IPS DF 19.7 (cell line): ENCODE measurements at regions not wholly inside any gene's neighbourhood (a gene's known extent, or its start where the extent isn't known, plus 50 kb on each side); places are given as distances from the start of the nearest gene placed in this dataset.
"Not testable (repeated sequence)": the region's sequence is repeated elsewhere in the genome, so short reads cannot be mapped to it uniquely, and the experiment has no call there.

Source experiments
- DNase-seq: peaks from one replicate; pipeline ENCODE4 v3.0.0-alpha.2; 2013; ENCODE audit warnings: low read depth, low spot score

DNA sequence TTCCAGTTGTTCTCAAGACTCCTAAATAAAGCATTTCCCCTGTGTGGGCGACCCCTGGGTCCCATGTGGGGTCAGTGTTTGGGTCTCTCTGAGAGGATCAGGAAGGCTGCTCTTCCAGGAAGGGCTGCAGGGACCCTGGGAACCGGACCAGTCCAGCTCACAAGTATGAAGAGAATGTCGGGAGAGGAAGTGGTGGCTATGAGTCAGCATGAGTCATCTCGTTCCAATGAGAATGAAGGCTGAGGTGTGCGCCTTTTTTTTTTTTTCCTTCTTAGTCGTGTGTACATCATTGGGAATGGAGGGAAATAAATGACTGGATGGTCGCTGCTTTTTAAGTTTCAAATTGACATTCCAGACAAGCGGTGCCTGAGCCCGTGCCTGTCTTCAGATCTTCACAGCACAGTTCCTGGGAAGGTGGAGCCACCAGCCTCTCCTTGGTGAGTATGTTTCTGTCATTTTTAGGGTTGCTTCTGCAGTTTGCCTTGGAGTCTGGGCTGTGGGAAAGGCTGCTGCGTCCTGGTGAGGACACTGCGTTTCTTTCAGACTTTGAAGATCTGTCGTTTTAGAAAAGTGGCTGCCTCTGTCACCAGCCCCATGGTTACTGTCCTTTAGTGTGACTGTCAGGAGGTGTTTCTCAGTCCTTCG lies 292.6 kb upstream of the PLGLB2 start:
- DNase-seq = not testable (repeated sequence)

DNA sequence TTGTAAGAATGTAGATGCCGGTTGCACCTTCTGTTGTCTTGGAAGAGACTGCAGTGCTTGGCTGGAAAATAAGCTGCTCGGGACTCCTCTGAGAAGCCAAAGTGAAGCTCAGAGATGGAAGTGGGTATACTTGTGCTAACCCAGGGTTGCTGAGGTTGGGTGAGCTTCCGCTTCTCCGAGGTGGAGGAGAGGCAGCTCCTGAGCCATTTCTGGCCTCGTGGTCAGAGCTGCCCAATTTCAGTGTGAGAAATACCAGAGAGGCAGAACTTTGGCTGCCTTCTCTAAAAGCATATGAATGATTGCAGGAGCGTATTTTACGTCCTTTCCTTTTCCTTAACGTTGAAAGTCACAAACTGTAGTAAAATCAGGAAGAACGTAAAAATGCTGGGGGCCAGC lies 292.0 kb upstream of the PLGLB2 start:
- DNase-seq = not testable (repeated sequence)

DNA sequence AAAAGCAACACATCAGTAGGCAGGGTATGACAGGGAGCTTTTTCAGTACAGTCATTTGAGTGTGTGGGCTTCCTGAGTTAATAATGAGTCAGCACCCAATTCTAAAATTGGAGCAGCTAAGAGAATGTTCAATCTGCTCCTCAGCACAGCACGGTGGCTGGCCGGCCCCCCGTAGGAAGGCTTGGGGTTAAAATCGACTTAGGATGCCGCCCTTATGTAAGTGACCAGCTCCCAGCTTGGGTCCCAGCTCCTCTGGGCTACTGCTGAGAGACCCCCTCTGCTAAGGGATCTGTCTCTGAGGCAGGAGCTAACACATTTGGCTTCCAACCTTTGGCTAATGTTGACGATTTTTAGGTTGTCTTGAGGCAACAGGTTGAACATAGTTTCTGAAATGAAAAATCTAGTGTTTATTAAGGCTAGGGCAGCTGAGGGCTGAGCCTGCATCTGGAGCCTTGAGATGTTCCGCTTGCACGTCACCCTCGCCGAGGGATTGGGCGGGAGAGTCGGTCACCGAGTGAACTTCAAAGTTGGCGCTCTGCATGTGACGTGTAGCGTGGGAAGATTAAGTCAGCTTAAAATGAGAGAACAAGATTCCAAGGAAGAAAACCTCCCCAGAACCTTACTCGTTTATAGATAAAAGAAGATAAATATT lies 291.3 kb upstream of the PLGLB2 start:
- DNase-seq = not testable (repeated sequence)

DNA sequence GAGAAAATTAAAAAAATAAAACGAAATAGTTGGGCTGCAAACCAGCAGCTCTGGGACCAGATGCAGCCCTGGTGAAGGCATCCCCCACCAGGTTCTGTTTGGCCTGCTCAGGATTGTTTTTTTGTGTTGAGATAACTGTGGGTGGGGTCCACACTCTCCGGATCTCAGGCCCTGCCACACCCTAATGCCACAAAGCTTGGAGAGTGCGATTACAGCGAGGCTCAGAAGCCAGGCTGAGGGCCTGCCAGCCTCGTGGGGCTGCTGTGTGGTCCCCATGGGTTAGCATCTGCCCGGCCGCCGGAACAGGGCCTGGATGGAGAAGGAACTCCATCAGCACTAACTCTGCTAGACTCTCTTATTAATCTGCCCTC lies 290.8 kb upstream of the PLGLB2 start:
- DNase-seq = not testable (repeated sequence)

DNA sequence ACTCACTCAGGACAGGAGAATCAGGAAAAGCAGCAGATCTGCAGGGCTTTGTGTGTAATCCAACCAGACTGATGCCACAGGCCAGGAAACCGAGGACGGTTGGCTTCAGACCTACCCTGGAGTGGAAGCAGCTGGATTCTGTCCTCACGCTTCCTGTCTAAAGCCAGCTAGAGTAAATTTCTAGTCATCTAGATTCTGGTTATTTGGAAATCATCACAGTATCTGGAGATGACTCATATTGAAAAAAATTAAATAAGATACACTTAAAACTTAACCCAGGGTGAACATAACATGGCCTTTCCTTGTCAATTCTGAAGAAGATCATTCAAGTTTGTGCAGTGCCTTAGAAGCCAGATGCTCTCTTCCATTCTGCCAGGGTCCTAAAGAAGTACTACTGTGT lies 288.9 kb upstream of the PLGLB2 start:
- not testable (repeated sequence) for DNase-seq

DNA sequence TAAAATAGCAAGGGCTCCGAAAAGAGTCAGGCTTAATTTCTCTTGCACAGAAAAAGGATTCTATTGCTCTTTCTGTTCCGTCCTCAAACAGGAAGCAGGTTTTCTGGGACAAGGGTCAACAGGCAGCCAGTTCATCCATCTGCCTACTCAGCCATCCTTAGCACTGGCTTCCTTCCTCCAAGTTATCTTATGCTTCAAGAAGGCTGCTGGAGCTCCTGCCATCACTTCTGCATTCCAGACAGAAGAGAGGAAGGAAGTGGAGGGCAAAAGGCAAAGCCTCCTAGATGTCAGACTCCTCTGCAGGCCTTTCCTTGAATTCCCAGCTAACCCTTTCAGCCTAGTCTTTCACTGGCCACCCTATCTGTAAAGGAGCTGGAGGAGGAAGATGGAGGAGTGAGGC lies 287.8 kb upstream of the PLGLB2 start:
- DNase-seq = not testable (repeated sequence)

DNA sequence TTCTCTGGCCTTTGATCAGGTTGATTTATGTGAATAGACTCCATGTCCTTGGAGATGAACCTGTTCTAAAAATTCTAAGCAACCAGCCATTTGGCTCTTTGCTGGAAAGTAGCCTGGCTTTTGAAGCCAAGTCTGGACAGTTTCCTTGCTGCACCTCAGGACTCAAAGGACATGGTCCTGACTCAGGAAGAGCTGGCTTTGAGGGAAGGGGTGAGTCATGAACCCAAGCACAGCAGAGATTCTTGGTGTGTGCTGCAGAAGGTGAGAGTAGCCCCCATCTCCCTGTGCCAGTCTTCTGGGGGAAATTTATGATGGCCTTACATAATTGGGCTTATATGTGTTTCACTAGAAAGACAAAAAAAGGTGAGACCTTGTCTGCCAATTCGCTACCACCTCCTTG lies 287.2 kb upstream of the PLGLB2 start:
- DNase-seq = not testable (repeated sequence)

DNA sequence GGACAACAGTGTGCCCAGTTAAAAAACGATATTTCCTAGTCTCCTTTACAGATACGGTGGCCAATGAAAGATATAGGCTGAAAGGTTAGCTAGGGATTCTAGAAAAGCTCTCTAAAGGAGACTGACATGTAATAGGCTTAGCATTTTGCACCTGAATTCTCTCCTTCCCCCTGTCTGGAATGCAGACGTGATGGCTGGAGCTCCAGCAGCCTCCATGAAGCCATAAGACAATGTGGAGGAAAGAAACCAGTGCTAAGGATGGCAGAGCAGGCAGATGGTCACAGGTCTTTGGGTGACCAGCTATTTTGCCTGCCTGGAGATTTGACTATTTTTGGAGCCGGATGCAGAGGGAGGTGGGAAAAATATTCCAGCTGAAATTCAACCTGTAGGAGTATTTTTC lies 286.2 kb upstream of the PLGLB2 start:
- not testable (repeated sequence) for DNase-seq

DNA sequence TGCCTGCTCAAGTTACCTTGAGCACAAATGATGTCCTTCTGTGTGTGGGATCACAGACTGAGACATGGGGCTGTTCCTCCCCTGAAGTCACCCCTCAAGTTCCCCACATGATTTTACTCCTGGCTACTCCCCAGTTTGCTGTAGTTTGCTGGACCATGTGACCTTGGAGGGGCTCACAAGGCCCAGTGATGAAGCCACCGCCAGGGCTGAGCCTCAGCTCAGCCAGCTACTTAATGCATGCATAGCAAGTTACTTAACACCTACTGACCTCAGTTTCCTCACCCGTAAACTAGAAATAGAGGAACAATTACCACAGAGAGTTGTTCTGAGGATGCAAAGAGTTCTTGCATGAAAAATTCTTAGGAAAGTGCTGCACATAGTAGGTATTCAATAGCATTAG lies 283.7 kb upstream of the PLGLB2 start:
- not testable (repeated sequence) for DNase-seq

DNA sequence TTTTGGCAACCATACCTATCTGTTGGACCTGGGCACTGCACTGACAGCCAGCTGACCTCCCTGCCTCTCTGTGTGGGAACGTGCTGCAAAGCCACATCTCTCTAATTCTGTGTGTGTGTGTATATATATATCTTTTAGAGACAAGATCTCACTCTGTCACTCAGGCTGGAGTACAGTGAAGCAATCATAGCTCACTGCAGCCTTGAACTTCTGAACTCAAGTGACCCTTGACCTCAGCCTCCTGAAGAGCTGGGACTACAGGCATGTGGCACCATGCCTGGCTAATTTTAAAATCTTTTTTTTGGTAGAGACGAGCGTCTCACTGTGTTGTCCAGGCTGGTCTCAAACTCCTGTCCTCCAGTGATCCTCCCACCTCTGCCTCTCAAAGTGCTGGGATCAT lies 282.2 kb upstream of the PLGLB2 start:
- not testable (repeated sequence) for DNase-seq

DNA sequence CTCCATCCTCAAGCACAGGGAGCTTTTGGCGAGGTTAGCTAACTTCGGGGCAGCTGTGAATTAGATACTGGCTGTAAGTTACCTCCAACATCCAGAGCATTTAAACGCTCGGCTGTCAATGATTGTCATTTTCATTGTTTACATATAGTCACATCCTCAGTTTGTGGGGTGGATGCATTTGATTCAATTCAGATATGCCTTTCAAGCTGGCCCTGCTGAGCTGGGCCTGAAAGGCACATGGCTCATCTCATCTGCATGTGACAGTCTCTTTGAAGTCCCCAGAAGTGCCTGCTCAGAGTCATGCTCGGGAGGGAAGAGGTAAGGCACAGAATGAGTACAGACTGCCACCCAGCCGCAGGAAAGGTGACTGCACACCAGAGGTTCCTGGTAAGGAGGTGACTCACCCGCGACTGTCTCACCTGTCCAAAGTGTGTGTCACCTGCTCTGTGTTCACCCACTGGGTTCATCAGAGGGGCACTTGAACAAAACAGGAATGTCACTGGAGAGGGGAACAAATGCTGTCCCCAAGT lies 281.2 kb upstream of the PLGLB2 start:
- DNase-seq = not testable (repeated sequence)

DNA sequence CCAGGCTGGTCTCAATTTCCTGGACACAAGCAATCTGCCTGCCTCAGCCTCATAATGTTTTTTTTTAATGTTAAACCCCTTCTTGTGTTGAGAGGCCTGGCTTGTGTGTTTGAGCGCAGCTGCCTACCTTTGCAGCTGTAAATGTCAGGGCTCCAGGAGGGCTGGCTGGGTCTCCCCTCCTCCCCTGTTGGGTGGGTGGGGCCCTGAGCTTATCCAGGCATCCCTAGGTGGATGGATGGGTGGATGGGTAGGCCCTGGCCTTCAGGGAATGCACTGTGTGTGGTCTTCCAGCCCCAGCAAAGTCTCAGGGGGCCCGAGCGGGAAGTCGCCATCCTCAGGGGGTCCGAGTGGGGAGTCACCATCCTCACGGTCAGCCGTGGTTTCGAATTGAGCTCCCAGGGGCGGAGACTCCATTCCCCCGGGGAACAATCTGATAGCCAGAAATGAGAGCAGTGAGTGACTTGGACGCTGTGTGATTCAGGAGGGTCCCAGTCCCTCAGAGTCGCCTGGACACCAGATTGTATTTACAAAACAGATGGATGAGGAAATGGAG lies 279.4 kb upstream of the PLGLB2 start:
- not testable (repeated sequence) for DNase-seq

DNA sequence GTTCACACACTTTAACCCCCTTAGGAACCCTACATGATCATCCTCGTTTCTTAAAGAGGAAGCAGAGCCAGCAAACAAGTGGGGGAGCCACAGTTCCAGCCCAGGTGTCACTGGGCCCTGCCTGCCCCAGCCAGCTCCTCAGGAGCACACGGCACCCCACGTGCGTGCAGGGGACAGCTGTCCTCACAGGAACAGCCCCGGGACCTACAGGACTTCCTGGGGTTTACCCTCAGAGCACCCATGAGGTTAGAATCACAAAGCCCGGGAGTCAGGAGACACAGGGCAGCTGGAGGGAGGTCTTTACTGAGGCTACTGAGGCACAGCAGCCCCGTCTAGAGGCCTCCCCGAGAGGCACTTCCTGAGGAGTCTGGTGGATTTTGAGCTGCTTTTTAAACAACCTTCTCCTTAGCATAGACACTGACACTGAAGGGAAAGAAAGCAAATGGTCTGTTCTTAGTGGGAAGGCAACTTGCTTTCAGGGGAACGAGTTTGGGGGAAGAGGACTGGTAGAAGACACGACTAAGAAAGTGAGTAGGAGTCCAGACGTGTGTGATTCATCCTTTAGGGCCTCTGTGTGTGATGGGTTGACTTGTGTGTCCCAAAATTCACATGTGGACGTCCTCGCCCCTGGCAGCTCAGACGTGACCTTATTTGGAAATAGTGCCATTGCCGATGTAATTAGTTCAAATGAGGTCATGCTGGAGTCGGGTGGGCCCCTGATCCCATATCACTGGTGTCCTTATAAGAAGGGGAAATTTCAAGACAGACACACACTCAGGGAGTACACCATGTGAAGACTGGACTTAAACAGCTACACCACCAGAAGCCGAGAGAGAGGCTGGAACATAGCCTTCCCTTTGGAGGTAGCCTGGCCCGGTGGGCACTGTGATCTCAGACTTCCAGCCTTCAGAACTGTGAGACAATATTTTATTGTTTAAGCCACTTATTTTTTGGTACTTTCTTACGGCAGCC lies 278.4 kb upstream of the PLGLB2 start:
- DNase-seq = not testable (repeated sequence)

DNA sequence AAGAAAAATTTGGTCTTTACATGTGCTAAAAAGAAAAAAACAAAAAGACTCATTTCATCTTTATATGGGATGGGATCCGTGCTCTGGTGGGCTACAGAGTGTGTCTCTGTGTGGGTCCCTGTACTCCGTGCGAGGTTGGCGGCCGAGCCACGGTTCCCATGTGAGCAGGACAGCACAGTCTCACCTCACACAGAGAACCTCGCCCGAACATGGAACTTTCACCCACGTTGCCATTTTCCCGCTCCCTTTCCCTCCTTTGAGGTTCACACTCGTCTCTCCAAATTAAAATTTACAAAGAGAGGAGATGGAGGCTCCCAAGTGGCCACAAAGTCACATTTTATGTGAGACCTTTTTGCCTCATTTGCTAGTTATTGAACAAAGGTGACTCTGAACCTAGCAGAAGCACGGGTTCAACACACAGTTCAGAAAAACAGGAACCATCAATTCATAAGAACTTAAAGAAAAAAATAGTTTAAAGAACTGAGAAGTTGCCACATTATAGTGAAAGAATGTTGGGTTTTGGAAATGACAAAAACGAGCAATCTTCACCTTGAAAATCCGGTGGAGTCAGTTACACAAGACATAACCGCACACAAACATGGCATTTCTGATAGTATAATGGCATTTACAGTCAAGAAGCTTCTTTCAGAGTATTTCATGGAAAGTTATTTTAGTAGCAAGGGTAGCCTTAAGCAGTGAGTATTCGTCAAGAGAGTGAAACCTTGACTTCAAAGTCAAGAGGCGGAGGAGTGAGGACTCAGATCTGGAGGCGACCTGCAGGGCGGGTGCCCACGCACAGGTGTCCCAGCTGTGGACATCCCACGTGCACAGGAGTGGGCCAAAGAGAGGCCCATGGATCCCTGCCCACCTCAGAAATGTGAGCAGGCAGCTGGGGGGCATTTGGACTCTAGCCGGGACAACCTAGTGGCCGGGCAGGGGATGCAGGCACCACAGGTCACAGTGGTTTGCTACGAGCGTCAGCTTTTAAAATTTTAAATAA lies 277.2 kb upstream of the PLGLB2 start:
- DNase-seq = not testable (repeated sequence)

DNA sequence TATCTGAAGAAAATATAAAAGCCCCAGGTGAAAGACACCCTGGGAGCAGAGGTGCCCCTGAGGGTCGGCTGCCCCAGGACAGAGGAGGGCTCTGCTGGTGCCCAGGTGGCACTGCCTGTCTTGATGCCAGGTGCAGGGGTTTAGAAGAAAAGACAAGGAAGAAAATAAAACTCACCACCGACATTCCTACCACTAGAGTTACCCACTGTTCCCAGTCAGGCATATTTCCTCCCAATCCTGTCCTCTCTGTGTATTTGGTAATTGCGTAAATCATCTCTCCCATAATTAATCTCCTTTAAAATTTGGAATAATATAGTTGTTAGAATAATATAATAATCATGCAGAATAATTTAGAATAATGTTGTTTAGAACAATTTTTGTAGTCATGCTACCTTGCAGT lies 276.4 kb upstream of the PLGLB2 start:
- DNase-seq = not testable (repeated sequence)

DNA sequence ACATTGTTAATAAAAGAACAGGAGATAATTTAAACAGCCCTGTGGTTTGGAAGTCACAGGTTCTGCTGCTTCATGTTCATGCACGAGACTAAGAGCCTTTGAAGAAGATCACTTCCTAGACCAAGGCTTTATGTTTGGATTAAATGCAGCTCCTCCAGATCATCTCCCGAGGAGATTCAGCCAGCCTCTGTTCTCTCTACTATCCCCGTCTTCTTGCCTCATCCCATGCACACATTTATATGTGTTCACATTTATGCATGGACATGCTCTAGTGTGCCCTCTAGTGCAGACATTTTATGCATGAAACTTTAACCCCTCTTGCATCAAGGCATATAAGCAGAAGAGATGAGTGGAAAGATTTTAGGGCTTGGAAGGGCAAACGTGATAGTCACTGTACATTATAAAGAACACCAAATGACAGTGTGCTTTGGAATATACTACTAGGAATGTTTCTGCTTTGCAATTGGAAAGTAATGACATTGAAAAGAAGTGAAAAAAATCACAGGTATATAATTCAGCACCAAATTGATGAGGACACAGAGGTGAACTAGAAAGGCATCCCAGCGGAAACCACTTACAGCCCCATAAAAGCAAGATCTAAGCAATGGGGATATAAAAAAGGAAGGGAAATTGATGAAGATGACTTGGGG lies 271.5 kb upstream of the PLGLB2 start:
- not testable (repeated sequence) for DNase-seq

DNA sequence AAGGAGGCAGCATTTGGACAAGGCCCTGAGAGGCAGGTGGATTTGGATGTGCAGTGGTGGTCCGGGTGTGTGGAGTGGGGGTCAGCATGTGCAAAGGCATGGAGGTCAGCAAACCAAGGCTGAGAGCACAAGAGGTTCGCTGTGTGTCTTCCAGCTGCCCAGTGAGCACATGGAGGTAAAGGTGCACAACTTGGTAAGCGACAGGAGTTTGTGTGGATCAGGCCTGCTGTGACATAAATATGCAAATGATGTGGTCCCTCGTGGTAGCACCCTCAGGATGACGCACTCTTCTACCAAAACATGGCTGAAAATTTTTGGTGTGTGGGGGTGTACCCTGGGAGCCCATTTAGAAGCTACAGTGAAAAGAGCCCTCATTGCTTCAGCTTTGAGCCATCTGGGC lies 271.0 kb upstream of the PLGLB2 start:
- DNase-seq = not testable (repeated sequence)

DNA sequence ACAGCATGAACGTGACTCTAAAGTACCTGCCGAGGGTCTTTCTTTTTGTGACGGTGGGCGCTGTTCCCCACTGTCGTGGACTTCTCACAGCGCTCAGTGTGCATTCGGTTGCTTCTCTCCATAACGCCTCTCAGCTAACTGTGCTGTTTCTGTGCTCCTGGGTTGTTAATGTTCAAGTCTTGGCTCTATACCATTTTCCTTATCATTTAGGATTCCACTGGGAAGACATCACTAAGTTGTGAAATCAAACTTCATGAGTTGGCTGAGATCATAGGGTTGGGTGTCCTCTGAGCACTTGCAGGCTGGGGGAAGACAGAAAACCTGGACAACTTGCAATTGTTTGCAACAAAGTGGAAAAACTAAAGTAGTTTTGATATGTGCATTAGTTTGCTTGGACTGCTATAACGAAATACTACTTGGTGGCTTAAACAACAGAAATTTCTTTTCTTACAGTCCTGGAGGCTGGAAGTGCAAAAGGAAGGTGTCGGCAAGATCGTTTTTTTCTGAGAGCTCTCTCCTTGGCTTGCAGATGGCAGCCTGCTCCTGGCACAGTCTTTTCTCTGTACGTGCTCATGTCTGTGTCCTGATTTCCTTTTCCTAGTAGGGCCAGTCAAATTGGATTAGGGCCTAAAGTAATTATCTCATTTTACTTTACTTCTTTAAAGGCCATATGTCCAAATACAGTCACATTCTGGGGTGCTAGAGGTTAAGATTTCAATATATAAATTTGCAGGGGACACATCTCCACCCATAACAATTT lies 270.0 kb upstream of the PLGLB2 start:
- not testable (repeated sequence) for DNase-seq

DNA sequence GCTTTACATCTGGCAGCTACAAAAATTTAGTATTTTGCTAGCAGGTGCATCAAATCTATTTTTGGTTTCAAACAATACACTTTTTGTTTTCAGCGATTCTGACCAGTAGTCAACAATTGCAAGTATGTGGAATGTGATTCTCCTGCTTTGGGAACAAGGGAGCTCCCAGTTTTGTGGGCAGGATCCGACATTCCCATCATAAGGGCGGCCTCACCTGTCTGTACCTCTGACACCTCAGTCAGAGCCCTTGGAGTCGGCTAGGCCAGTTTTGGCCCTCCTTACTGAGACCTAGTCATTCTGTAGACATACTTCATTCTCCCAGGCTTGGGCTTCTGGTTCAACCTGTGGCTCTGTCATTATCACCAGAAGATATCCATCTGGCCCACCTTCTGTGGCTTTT lies 269.0 kb upstream of the PLGLB2 start:
- not testable (repeated sequence) for DNase-seq
